SK-N-SH (cell line): ENCODE measurements at regions not wholly inside any gene's neighbourhood (a gene's known extent, or its start where the extent isn't known, plus 50 kb on each side); places are given as distances from the start of the nearest gene placed in this dataset.

Experiments used
- CTCF ChIA-PET: fragments of 300-600, 350-600 bp; formaldehyde crosslinking; extraction: SDS; loops from one replicate; lab custom pipeline; 2021; lab: Yijun Ruan, JAX
- POLR2A ChIA-PET: fragments of 350-600 bp; sonication (Branson Sonifier 250); formaldehyde crosslinking; extraction: SDS; loops from one replicate; lab custom pipeline; 2020; ENCODE audit warnings: antibody characterized with exemption, inconsistent platforms; lab: Yijun Ruan, JAX
- DNase-seq: peaks from one replicate; pipeline ENCODE4 v3.0.0; 2012
- H2AFZ ChIP-seq: fragments of 200-600 bp; sonication (generic); 2 replicates; pipeline ENCODE4 v1.8.1; 2016; ENCODE audit warnings: antibody characterized with exemption, mild to moderate bottlenecking, low read depth
- H3F3A ChIP-seq: fragments of 200-600 bp; sonication (generic); replicated peaks from 2 replicates; pipeline ENCODE3; 2016; ENCODE audit warnings: antibody characterized with exemption, mild to moderate bottlenecking; ENCODE audit not compliant: insufficient read depth
- H3K27ac ChIP-seq, 2 experiments: fragments of 200-500 bp in 1 of 2; fragments of 200-600 bp in 1 of 2; sonication (Bioruptor generic) in 1 of 2; sonication (generic), shearing (Covaris generic) in 1 of 2; 2 replicates each; pipeline versions ENCODE4 v1.5.1 to v1.6.1; 2014 to 2016; ENCODE audit warnings: low read depth in 2 of 2, inconsistent platforms in 1 of 2, low read length in 1 of 2, mild to moderate bottlenecking in 1 of 2, mixed read lengths in 1 of 2
- H3K27me3 ChIP-seq: fragments of 200-600 bp; sonication (generic), shearing (Covaris generic); 2 replicates; pipeline ENCODE4 v1.6.1; 2016; ENCODE audit warnings: mixed run types; ENCODE audit not compliant: insufficient read depth
- H3K36me3 ChIP-seq, 2 experiments: fragments of 200-500 bp in 1 of 2; fragments of 200-600 bp in 1 of 2; sonication (Bioruptor generic) in 1 of 2; sonication (generic) in 1 of 2; replicated peaks in 1 of 2; 2 replicates each; pipeline versions ENCODE3 to v1.5.1; 2014 to 2016; ENCODE audit warnings: low read length in 1 of 2, mild to moderate bottlenecking in 1 of 2; ENCODE audit not compliant: insufficient read depth in 2 of 2, control insufficient read depth in 1 of 2
- H3K4me1 ChIP-seq, 2 experiments: fragments of 200-500 bp in 1 of 2; fragments of 200-600 bp in 1 of 2; sonication (Bioruptor generic) in 1 of 2; sonication (generic), shearing (Covaris generic) in 1 of 2; 2 replicates each; pipeline versions ENCODE4 v1.5.1 to v1.6.1; 2014 to 2016; ENCODE audit warnings: low read depth in 1 of 2, low read length in 1 of 2, mixed run types in 1 of 2; ENCODE audit not compliant: insufficient read depth in 2 of 2, control insufficient read depth in 1 of 2
- H3K4me2 ChIP-seq: fragments of 200-600 bp; sonication (generic), shearing (Covaris generic); 2 replicates; pipeline ENCODE4 v1.6.1; 2017; ENCODE audit warnings: mixed run types
- H3K4me3 ChIP-seq, 2 experiments: fragments of 200-500 bp in 1 of 2; fragments of 200-600 bp in 1 of 2; sonication (Bioruptor generic) in 1 of 2; sonication (generic), shearing (Covaris generic) in 1 of 2; 2 replicates each; pipeline versions ENCODE4 v1.5.1 to v1.8.1; 2014 to 2016; ENCODE audit warnings: low read depth in 2 of 2, inconsistent platforms in 1 of 2, low read length in 1 of 2, mild to moderate bottlenecking in 1 of 2, mixed read lengths in 1 of 2, moderate library complexity in 1 of 2
- H3K79me2 ChIP-seq: fragments of 200-600 bp; sonication (generic); 2 replicates; pipeline ENCODE4 v1.8.1; 2017; ENCODE audit warnings: mild to moderate bottlenecking; ENCODE audit not compliant: insufficient read depth
- H3K9ac ChIP-seq: fragments of 200-600 bp; sonication (generic); 2 replicates; pipeline ENCODE4 v1.6.1; 2017; ENCODE audit warnings: mixed run types
- H3K9me2 ChIP-seq: fragments of 200-600 bp; sonication (generic); 2 replicates; pipeline ENCODE4 v1.6.1; 2017; ENCODE audit warnings: mixed run types
- H3K9me3 ChIP-seq: fragments of 200-600 bp; sonication (generic); 2 replicates; pipeline ENCODE4 v1.6.1; 2017; ENCODE audit warnings: mixed run types, mild to moderate bottlenecking, moderate library complexity
- H4K20me1 ChIP-seq: fragments of 200-600 bp; sonication (generic); 2 replicates; pipeline ENCODE4 v1.6.1; 2017; ENCODE audit warnings: mild to moderate bottlenecking, mixed run types; ENCODE audit not compliant: insufficient read depth
- ELF1 ChIP-seq: IDR thresholded peaks from 2 replicates; pipeline ENCODE4 v1.4.0; 2012
- GATA2 ChIP-seq: sonication (generic); formaldehyde crosslinking; IDR thresholded peaks from 2 replicates; pipeline ENCODE4 v1.5.0; 2020; ENCODE audit warnings: mild to moderate bottlenecking, missing genetic modification reagents
- MAX ChIP-seq: IDR thresholded peaks from 2 replicates; pipeline ENCODE4 v1.4.0; 2012; ENCODE audit warnings: low read depth
- MXI1 ChIP-seq: IDR thresholded peaks from 2 replicates; pipeline ENCODE4 v1.6.1; 2012; ENCODE audit warnings: mild to moderate bottlenecking, low read depth, low read length, improper control_type of control experiment
- NFIC ChIP-seq: IDR thresholded peaks from 2 replicates; pipeline ENCODE4 v1.4.0; 2012; ENCODE audit warnings: borderline replicate concordance
- POLR2AphosphoS5 ChIP-seq: IDR thresholded peaks from 2 replicates; pipeline ENCODE4 v1.6.1; 2012; ENCODE audit warnings: low read depth, low read length
- RAD21 ChIP-seq: IDR thresholded peaks from 2 replicates; pipeline ENCODE4 v1.6.1; 2012; ENCODE audit warnings: mild to moderate bottlenecking, low read length
- RCOR1 ChIP-seq: fragments of 150-350 bp; IDR thresholded peaks from 2 replicates; pipeline ENCODE4 v1.6.1; 2017; ENCODE audit warnings: antibody characterized with exemption, low read length
- RXRA ChIP-seq: IDR thresholded peaks from 2 replicates; pipeline ENCODE4 v1.4.0; 2012; ENCODE audit warnings: low read depth, mild to moderate bottlenecking, borderline replicate concordance
- SIN3A ChIP-seq: IDR thresholded peaks from 2 replicates; pipeline ENCODE4 v1.6.1; 2012; ENCODE audit warnings: low read depth, mild to moderate bottlenecking, low read length, moderate library complexity, borderline replicate concordance
- TAF1 ChIP-seq: IDR thresholded peaks from 2 replicates; pipeline ENCODE4 v1.6.1; 2012; ENCODE audit warnings: low read depth, mild to moderate bottlenecking, low read length, moderate library complexity, borderline replicate concordance
- TCF12 ChIP-seq: IDR thresholded peaks from 2 replicates; pipeline ENCODE4 v1.4.0; 2012
- TEAD4 ChIP-seq: IDR thresholded peaks from 2 replicates; pipeline ENCODE4 v1.4.0; 2012; ENCODE audit warnings: mild to moderate bottlenecking, borderline replicate concordance; ENCODE audit not compliant: insufficient read depth
- YY1 ChIP-seq: IDR thresholded peaks from 2 replicates; pipeline ENCODE4 v1.4.0; 2012; ENCODE audit warnings: low read depth, mild to moderate bottlenecking
- ZBTB33 ChIP-seq: IDR thresholded peaks from 2 replicates; pipeline ENCODE4 v1.4.0; 2012; ENCODE audit warnings: low read depth, borderline replicate concordance
- WGBS: methylation state at CpG from one replicate; pipeline ENCODE4 v1.1.6; 2017; ENCODE audit warnings: low lambda C conversion rate; 5-methylcytosine and 5-hydroxymethylcytosine counted together

GRCh38 chr4:43380093-43380492 lies 487.6 kb downstream of the GRXCR1 start:
- ChIA-PET CTCF (no interaction called here), POLR2A (no interaction called here)
- no peaks in the 10 kb centered on the region for H3K9me2 ChIP-seq
- no peak overlapping the region for H3K4me2 ChIP-seq
- no peaks in the 10 kb centered on the region for H3K9me3 ChIP-seq
- no peaks in the 10 kb centered on the region for H3K27me3 ChIP-seq
- H3K27ac ChIP-seq: no peak overlapping the region
- no peaks in the 10 kb centered on the region for H3F3A ChIP-seq
- WGBS: 11% methylated on average over 2 of the region's 2 CpGs
- H3K4me1 ChIP-seq: no peaks in the 10 kb centered on the region
- DNase-seq: no peak
- H3K36me3 ChIP-seq: no peaks in the 10 kb centered on the region
- TF ChIP-seq YY1 (no peak), NFIC (no peak), TCF12 (no peak), RAD21 (no peak), MAX (no peak), ELF1 (no peak), SIN3A (no peak), ZBTB33 (no peak), TAF1 (no peak), RCOR1 (no peak), RXRA (no peak), POLR2AphosphoS5 (no peak), TEAD4 (no peak)
- no peak overlapping the region for H3K9ac ChIP-seq
- H3K4me3 ChIP-seq: no peak overlapping the region
- no peaks in the 10 kb centered on the region for H4K20me1 ChIP-seq
- peak overlapping the region; percentile 60 for H2AFZ ChIP-seq
- H3K79me2 ChIP-seq: no peaks in the 10 kb centered on the region

GRCh38 chr4:43391069-43391468 lies 498.6 kb downstream of the GRXCR1 start:
- Histone ChIP-seq H3K79me2 (no peaks in the 10 kb centered on the region), H3K4me2 (no peak overlapping the region), H3K4me1 (no peaks in the 10 kb centered on the region), H3K9me3 (no peaks in the 10 kb centered on the region), H3K27ac (no peak overlapping the region), H4K20me1 (no peaks in the 10 kb centered on the region), H3K36me3 (no peaks in the 10 kb centered on the region), H3K27me3 (no peaks in the 10 kb centered on the region), H3K4me3 (no peak overlapping the region), H3K9me2 (no peaks in the 10 kb centered on the region), H3F3A (peaks cover 4% of the 10 kb centered on the region), H2AFZ (peak overlapping the region; percentile 52; the same call in 1 of the 2 replicates), H3K9ac (no peak overlapping the region)
- TF ChIP-seq MXI1 (no peak), RAD21 (no peak), ELF1 (no peak), RCOR1 (no peak), GATA2 (no peak)
- ChIA-PET CTCF (no interaction called here), POLR2A (no interaction called here)
- DNase-seq: no peak
- WGBS: 0% methylated on average over 1 of the region's 1 CpG
